T-cell (primary cell): ENCODE measurements at regions not wholly inside any gene's neighbourhood (a gene's known extent, or its start where the extent isn't known, plus 50 kb on each side); places are given as distances from the start of the nearest gene placed in this dataset.
"Not testable (repeated sequence)": the region's sequence is repeated elsewhere in the genome, so short reads cannot be mapped to it uniquely, and the experiment has no call there.

Experiments used
- ATAC-seq, 4 experiments: fragments of 200-7000 bp in 3 of 4; fragments of 150-1000 bp in 1 of 4; cut with Tn5 transposase; replicated peaks in 1 of 4; 1 replicate in 3 of 4; 2 replicates in 1 of 4; pipeline ENCODE4 v1.10.0; 2021; ENCODE audit warnings: moderate library complexity in 3 of 4, mild to moderate bottlenecking in 2 of 4, moderate number of reproducible peaks in 1 of 4
- CTCF ChIA-PET, 2 donors: fragments of 300-600 bp; sonication (Branson Sonifier 250); formaldehyde crosslinking; loops; one replicate each; lab custom pipeline; 2022; ENCODE audit warnings: antibody characterized with exemption in 2 of 2; lab: Charles Lee
- POLR2A ChIA-PET, 2 donors: fragments of 300-600 bp; sonication (Branson Sonifier 250); formaldehyde crosslinking; loops; one replicate each; lab custom pipeline; 2022; ENCODE audit warnings: antibody characterized with exemption in 2 of 2; lab: Charles Lee
- DNase-seq, 35 experiments: peaks; one replicate each; pipeline versions ENCODE4 v3.0.0 to v3.0.0-alpha.2; 2013 to 2023
- H3K27ac ChIP-seq: one replicate; pipeline ENCODE4 v1.5.1; 2013; ENCODE audit warnings: low read length
- H3K27me3 ChIP-seq, 2 experiments: replicated peaks in 1 of 2; 1 replicate in 1 of 2; 2 replicates in 1 of 2; pipeline versions ENCODE4 v1.6.1 to v1.7.0; 2013; ENCODE audit warnings: low read length in 1 of 2, mixed read lengths in 1 of 2; ENCODE audit not compliant: control insufficient read depth in 2 of 2, insufficient read depth in 2 of 2; ENCODE audit errors: extremely low read depth in 1 of 2
- H3K36me3 ChIP-seq, 2 donors: 1 replicate in 1 of 2; 2 replicates in 1 of 2; pipeline versions ENCODE4 v1.6.1 to v1.7.0; 2013; ENCODE audit warnings: low read length in 1 of 2; ENCODE audit not compliant: control insufficient read depth in 2 of 2, insufficient read depth in 1 of 2; ENCODE audit errors: extremely low read depth in 1 of 2
- H3K4me1 ChIP-seq, 2 experiments: 1 replicate in 1 of 2; 2 replicates in 1 of 2; pipeline versions ENCODE4 v1.6.1 to v1.7.0; 2013; ENCODE audit warnings: low read length in 2 of 2, mixed read lengths in 1 of 2; ENCODE audit not compliant: insufficient read depth in 2 of 2, control insufficient read depth in 1 of 2; ENCODE audit errors: extremely low read depth in 1 of 2
- H3K4me3 ChIP-seq, 2 donors: 1 replicate in 1 of 2; 2 replicates in 1 of 2; pipeline versions ENCODE4 v1.5.1 to v1.7.0; 2013; ENCODE audit warnings: mild to moderate bottlenecking in 2 of 2, low read length in 1 of 2, moderate library complexity in 1 of 2; ENCODE audit not compliant: control insufficient read depth in 1 of 2; ENCODE audit errors: extremely low read depth in 1 of 2
- H3K9me3 ChIP-seq: 2 replicates; pipeline ENCODE4 v1.7.0; 2013
- H3K27ac Mint-ChIP-seq, 2 donors: one replicate each; pipeline ENCODE4 v1.8.0; 2020 to 2021; ENCODE audit warnings: mild to moderate bottlenecking in 2 of 2, mixed read lengths in 2 of 2
- H3K27me3 Mint-ChIP-seq, 2 donors: one replicate each; pipeline ENCODE4 v1.8.0; 2021 to 2022; ENCODE audit warnings: mixed read lengths in 2 of 2
- H3K36me3 Mint-ChIP-seq: one replicate; pipeline ENCODE4 v1.8.0; 2021; ENCODE audit warnings: mixed read lengths
- H3K4me1 Mint-ChIP-seq, 3 donors: one replicate each; pipeline ENCODE4 v1.8.0; 2020 to 2022; ENCODE audit warnings: mixed read lengths in 3 of 3, mild to moderate bottlenecking in 1 of 3
- H3K4me3 Mint-ChIP-seq, 3 donors: one replicate each; pipeline ENCODE4 v1.8.0; 2020 to 2022; ENCODE audit warnings: mild to moderate bottlenecking in 3 of 3, mixed read lengths in 3 of 3, moderate library complexity in 3 of 3
- H3K9me3 Mint-ChIP-seq, 3 donors: one replicate each; pipeline ENCODE4 v1.8.0; 2020 to 2022; ENCODE audit warnings: mixed read lengths in 3 of 3
- WGBS: methylation state at CpG from one replicate; pipeline ENCODE4 v1.1.5; 2013; ENCODE audit warnings: missing lambda C conversion rate; ENCODE audit not compliant: insufficient coverage; 5-methylcytosine and 5-hydroxymethylcytosine counted together

- Mint-ChIP-seq H3K36me3 (no peaks in the 10 kb centered on the region), H3K27ac (no peak overlapping the region), H3K9me3 (no peaks in the 10 kb centered on the region), H3K4me1 (no peaks in the 10 kb centered on the region), H3K27me3 (peaks cover 44 to 47% of the 10 kb centered on the region in 2 donors), H3K4me3 (no peak overlapping the region)
- DNase-seq = no peak
- Histone ChIP-seq H3K4me1 (peaks cover 0 to 4% of the 10 kb centered on the region in 2 experiments), H3K4me3 (no peak overlapping the region), H3K27me3 (peaks cover 9 to 21% of the 10 kb centered on the region in 2 experiments), H3K9me3 (no peaks in the 10 kb centered on the region), H3K36me3 (no peaks in the 10 kb centered on the region), H3K27ac (no peak overlapping the region)
- WGBS = 9% methylated on average over 27 of the region's 31 CpGs
- CTCF ChIA-PET = no interaction called here
- ATAC-seq = no peak
- POLR2A ChIA-PET = no interaction called here
Observed at GRCh38 chr13:24931450-24932251, 164.3 kb upstream of the PABPC3 start.

- H3K27me3 ChIP-seq = peaks cover 9 to 30% of the 10 kb centered on the region in 2 experiments
- H3K27ac ChIP-seq, ATAC-seq, H3K36me3 ChIP-seq, H3K4me1 ChIP-seq, H3K9me3 Mint-ChIP-seq, DNase-seq, H3K4me3 ChIP-seq, POLR2A ChIA-PET, H3K4me1 Mint-ChIP-seq, H3K9me3 ChIP-seq, H3K36me3 Mint-ChIP-seq, H3K4me3 Mint-ChIP-seq: not testable (repeated sequence)
- CTCF ChIA-PET = interaction anchor here in 1 of 2 donors (0.6 kb wide), 1 partner anchor 23 kb away, joined by 3 read pairs; no protein-coding TSS in a partner anchor
- peaks cover 49 to 56% of the 10 kb centered on the region in 2 donors for H3K27me3 Mint-ChIP-seq
- whole genome bisulfite sequencing = 96% methylated on average over 4 of the region's 15 CpGs
- peak overlapping the region in 1 of 2 donors; percentile 51 for H3K27ac Mint-ChIP-seq
Observed at GRCh38 chr13:24933106-24934023, 162.6 kb upstream of the PABPC3 start.

GRCh38 chr13:24934024-24934385, 161.9 kb upstream of the PABPC3 start:
- WGBS = no CpG with 5 or more reads among the region's 4 CpGs
- CTCF ChIA-PET = interaction anchor here in 1 of 2 donors (0.6 kb wide), 1 partner anchor 23 kb away, joined by 3 read pairs; no protein-coding TSS in a partner anchor
- H3K4me1 ChIP-seq, POLR2A ChIA-PET, H3K36me3 Mint-ChIP-seq, H3K4me3 Mint-ChIP-seq, ATAC-seq, H3K27ac Mint-ChIP-seq, H3K36me3 ChIP-seq, H3K9me3 Mint-ChIP-seq, H3K27ac ChIP-seq, DNase-seq, H3K9me3 ChIP-seq, H3K4me3 ChIP-seq, H3K4me1 Mint-ChIP-seq: not testable (repeated sequence)
- H3K27me3 Mint-ChIP-seq = peaks cover 49 to 59% of the 10 kb centered on the region in 2 donors
- peaks cover 9 to 32% of the 10 kb centered on the region in 2 experiments for H3K27me3 ChIP-seq

- Mint-ChIP-seq H3K4me1 (no peaks in the 10 kb centered on the region), H3K36me3 (peaks cover 5% of the 10 kb centered on the region), H3K4me3 (no peak overlapping the region), H3K27ac (no peak overlapping the region), H3K27me3 (peaks cover 20 to 31% of the 10 kb centered on the region in 2 donors), H3K9me3 (peaks cover 0 to 4% (median 0%) of the 10 kb centered on the region in 3 donors)
- ATAC-seq (no peak), DNase-seq (no peak)
- Histone ChIP-seq H3K27me3 (peaks cover 0 to 23% of the 10 kb centered on the region in 2 experiments), H3K4me1 (no peaks in the 10 kb centered on the region), H3K4me3 (no peak overlapping the region), H3K36me3 (no peaks in the 10 kb centered on the region), H3K9me3 (no peaks in the 10 kb centered on the region), H3K27ac (no peak overlapping the region)
- WGBS = 33% methylated on average over 3 of the region's 6 CpGs
- CTCF ChIA-PET = no interaction called here
- POLR2A ChIA-PET = no interaction called here
Observed at GRCh38 chr13:24938966-24939365, 157.0 kb upstream of the PABPC3 start.

- H3K36me3 Mint-ChIP-seq, H3K4me1 Mint-ChIP-seq, POLR2A ChIA-PET, H3K9me3 Mint-ChIP-seq, H3K27ac ChIP-seq, H3K27ac Mint-ChIP-seq, ATAC-seq, DNase-seq, H3K4me3 ChIP-seq, CTCF ChIA-PET, H3K36me3 ChIP-seq, H3K9me3 ChIP-seq, H3K4me3 Mint-ChIP-seq, H3K4me1 ChIP-seq: not testable (repeated sequence)
- H3K27me3 Mint-ChIP-seq = peaks cover 8 to 21% of the 10 kb centered on the region in 2 donors
- 86% methylated on average over 1 of the region's 11 CpGs for WGBS
- H3K27me3 ChIP-seq = peaks cover 0 to 18% of the 10 kb centered on the region in 2 experiments
Observed at GRCh38 chr13:24941023-24941713, 154.8 kb upstream of the PABPC3 start.

- H3K9me3 Mint-ChIP-seq = no peaks in the 10 kb centered on the region
- DNase-seq (no peak), ATAC-seq (no peak)
- H3K27me3 Mint-ChIP-seq = peaks cover 3 to 11% of the 10 kb centered on the region in 2 donors
- ChIA-PET POLR2A (no interaction called here), CTCF (no interaction called here)
- H3K4me3 Mint-ChIP-seq = no peak overlapping the region
- WGBS = 70% methylated on average over 1 of the region's 6 CpGs
- no peaks in the 10 kb centered on the region for H3K9me3 ChIP-seq
- H3K27ac Mint-ChIP-seq = no peak overlapping the region
- H3K36me3 ChIP-seq = no peaks in the 10 kb centered on the region
- H3K4me1 ChIP-seq = no peaks in the 10 kb centered on the region
- H3K4me3 ChIP-seq = no peak overlapping the region
- peaks cover 0 to 10% of the 10 kb centered on the region in 2 experiments for H3K27me3 ChIP-seq
- H3K4me1 Mint-ChIP-seq = no peaks in the 10 kb centered on the region
- H3K27ac ChIP-seq = no peak overlapping the region
- H3K36me3 Mint-ChIP-seq = no peaks in the 10 kb centered on the region
Observed at GRCh38 chr13:24943136-24943535, 152.8 kb upstream of the PABPC3 start.
